GM21360 (cell line): ENCODE measurements at regions not wholly inside any gene's neighbourhood (a gene's known extent, or its start where the extent isn't known, plus 50 kb on each side); places are given as distances from the start of the nearest gene placed in this dataset.
A peak's percentile ranks its signal among the peaks of the same experiment; 100 is the strongest.
"Not testable (repeated sequence)": the region's sequence is repeated elsewhere in the genome, so short reads cannot be mapped to it uniquely, and the experiment has no call there.

Experiments
- ATAC-seq: cut with Tn5 transposase; IDR thresholded peaks from one replicate; pipeline ENCODE4 v1.9.1; 2021; ENCODE audit warnings: mild to moderate bottlenecking, moderate library complexity; ENCODE audit not compliant: unreplicated experiment

GRCh38 chr3:26114851-26115250 is 325.0 kb downstream of the OXSM start:
- no peak for ATAC-seq

GRCh38 chr3:26118165-26118564 is 328.3 kb downstream of the OXSM start:
- ATAC-seq: peak; percentile 79

DNA sequence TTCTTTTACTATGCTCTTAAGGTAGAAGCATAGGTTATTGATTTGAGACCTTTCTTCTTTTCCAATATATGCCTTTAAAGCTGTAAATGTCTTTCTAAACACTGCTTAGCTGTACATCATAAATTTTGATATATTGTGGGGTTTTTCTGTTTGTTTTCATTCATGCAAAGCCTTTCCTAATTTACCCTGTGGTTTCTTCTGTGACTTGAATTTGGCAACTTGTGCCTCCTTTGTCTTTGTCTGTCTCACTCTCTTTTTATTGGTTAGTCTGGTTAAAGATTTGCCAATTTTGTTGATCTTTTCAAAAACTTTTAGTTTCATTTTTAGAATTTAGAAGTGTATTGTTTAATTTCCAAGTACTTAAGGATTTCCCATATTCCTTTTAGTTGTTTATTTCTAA is 343.1 kb downstream of the OXSM start:
- no peak for ATAC-seq

DNA sequence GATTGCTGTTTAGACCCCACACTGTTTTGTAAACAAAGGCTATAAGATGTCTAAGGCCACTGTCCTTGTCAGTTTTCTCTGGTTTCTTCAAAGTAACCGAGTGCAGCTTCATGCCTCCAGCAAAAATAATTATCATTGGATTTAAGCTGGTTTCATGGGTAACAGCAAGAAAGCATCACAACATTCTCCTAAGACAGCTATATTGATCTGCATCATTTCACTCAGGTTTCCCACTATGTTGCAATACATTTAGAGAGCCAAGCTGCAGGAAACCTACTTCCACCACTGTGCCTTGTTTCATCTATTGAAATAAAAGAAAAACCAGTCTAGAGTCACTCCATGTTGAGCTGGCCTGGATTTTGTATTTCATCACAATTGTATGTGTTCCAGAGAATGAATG is 351.4 kb downstream of the OXSM start:
- ATAC-seq: no peak

DNA sequence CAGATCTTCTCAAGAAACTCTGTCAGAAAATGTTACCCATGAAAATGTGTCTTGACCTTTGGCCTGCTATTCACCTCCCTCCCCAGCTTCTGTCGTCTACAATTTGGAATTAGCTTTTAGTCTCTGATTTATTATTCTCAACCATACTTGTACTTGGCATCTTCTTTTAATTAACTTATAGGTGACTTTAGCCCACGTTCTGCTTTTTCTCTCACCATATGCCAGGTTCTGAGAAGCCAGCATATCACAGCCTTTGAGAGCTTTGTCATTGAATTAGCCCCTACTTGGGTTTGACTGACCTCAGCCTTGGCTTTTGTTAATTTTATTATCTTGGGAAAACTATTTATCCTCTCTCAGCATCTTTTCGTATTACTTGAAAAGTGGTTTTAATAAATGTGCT is 355.9 kb downstream of the OXSM start:
- ATAC-seq: no peak

DNA sequence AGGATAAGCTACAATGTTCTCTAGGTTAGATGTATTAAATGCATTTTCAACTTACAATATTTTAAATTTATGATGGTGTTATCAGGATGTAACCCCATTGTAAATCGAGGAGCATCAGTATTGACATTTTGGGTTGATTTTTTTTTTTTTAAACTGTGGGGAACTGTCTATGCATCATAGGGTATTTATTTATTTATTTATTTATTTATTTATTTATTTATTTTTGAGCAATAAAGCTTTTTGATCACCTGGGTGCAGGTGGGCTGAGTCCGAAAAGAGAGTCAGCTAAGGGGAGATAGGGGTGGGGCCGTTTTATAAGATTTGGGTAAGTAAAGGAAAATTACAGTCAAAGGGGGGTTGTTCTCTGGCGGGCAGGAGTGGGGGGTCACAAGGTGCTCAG is 367.5 kb downstream of the OXSM start:
- not testable (repeated sequence) for ATAC-seq

DNA sequence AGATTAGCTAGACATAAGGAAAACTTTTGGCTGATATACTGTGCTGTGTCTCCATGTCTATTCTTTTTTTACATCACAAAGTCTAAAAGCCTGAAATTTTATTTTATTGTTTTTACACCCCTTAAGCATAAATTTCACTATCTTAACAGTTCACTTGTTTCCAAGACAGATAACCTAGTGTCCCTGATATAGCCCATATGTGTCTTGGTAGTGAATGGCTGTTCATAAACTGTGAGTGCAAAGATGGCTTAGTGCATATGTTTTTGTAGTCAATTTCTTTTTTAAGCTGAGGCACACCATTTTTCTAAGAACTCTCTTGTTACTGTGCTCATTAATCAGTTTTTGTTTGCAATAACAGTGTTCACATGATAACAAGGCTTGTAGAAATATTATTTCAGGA is 381.1 kb downstream of the OXSM start:
- ATAC-seq: no peak

DNA sequence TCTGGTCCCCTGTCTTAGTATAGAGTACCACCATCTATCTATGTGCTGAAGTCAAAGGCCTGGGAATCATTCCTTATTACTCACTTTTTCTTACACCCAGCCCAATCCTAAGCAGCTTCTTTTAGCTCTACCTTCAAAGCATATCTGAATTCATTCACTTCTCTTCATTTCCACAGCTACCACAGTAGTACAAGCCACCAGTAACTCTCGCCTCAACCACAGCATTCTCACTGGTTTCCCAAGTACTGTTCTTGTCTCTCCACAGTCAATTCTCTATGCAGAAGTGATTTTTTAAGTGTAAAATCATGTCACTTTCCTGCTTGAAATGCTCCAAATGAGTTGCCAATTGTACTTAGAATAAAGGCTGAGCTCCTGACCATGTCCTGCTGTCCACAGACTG is 401.7 kb downstream of the OXSM start:
- no peak for ATAC-seq

DNA sequence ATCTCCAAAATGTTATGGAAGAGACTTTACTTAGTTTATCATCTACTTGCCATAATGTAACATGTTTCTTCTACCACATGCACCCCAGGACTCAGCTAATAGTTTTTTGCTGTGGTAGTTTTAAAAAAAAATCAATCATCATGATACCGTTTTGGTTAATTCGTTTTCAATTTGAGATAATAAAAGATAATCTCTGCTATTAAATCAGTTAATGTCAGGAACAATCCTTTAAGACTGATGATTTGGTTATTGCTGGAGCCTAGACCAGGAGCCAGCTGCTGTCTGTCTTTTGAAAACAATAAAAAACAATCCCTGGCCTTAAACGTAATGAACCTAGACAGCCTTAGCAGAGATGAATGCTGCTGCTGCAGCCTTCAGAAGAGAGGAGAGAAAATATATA is 403.7 kb downstream of the OXSM start:
- ATAC-seq: no peak

DNA sequence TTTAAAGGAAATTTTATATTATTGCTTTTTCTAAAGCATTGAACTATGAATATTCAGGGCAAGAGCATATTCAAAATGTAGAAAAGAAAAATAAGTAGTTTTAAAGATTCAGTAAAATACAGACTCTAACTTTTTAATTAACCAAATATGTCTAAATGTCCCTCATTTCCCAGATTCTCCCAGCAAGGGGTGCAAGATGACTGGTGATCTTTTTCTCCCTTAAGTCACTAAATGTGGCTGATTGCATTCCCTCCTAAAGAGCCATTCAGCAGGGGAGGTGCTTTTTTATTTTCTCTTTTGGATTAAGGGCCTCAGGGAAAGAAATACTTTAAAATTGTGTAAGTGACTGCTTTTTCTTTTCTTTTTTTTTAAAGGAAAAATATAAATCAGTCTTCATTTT is 406.9 kb downstream of the OXSM start:
- ATAC-seq: no peak

GRCh38 chr3:26198609-26199008 is 408.7 kb downstream of the OXSM start:
- ATAC-seq: no peak

GRCh38 chr3:26202169-26202568 is 412.3 kb downstream of the OXSM start:
- ATAC-seq: no peak

GRCh38 chr3:26205475-26205874 is 415.6 kb downstream of the OXSM start:
- ATAC-seq: no peak

DNA sequence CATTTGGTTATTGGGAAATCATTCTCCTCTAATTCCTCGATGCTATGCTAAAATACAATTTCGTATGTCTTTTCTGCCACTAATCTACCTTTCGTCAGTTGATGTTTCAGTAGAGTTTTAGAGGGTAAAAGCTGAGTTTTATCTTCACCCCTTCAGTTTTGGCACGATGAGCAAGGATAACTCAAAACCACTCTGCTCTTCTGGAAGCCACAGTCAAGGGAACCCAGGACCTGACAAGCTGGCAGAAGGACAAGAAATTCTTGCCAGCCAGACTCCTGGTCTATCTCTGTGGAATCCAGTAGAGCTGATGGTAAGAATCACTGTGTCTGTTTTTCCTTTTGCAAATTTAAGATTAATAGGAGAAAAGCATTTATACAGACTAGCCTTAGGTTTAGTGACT is 414.4 kb upstream of the LRRC3B start:
- no peak for ATAC-seq

- no peak for ATAC-seq
Observed at GRCh38 chr3:26229801-26230200, 392.8 kb upstream of the LRRC3B start.

GRCh38 chr3:26233374-26233773 is 389.2 kb upstream of the LRRC3B start:
- no peak for ATAC-seq

DNA sequence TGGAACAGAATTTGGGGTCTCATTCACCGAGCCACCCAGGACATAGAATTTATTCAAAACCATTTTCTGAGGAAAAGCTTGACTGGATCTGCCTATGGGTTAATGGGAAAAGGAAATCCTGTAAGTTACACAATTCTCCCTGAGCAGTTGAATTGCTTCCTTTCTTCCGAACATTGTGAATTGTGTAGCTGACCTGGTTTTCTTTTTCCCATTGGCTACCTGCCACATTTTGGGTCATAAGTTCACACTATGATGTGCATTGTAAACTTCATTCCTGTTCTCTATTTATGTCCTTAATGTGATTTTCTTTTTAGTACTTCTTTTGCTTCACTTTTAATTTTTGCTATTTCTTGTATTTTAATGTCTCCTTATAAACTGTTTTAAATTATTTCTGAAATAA is 386.0 kb upstream of the LRRC3B start:
- ATAC-seq: no peak

DNA sequence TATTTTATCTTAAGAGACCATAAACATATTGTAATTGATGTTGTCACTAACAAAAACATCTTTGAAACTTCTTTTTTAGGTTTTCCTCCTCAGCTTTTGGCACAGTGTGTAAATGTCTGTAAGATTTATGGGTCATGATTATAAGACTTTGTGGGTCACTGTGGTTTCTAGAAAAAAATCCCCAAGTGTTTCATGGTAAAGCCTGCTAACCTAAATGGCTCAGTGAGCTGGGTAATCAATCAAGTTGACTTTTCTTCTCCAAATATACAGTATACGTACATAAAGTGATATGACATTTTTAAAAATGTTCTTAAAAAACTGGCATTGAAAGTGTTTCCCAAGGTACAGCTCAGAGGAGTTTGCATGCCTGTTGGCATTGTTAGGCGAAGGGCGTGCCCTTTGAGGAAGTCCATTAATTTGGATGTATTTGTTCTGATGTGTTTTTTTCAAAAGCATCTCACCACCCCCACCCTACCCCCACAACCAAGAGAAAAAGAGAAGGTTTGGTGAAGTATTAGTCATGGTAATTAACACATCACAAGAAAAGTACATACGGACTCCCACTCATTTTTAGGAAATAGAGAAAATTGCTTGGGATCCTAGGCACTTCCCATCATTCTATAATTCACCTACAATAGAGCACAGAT is 385.4 kb upstream of the LRRC3B start:
- ATAC-seq: no peak

DNA sequence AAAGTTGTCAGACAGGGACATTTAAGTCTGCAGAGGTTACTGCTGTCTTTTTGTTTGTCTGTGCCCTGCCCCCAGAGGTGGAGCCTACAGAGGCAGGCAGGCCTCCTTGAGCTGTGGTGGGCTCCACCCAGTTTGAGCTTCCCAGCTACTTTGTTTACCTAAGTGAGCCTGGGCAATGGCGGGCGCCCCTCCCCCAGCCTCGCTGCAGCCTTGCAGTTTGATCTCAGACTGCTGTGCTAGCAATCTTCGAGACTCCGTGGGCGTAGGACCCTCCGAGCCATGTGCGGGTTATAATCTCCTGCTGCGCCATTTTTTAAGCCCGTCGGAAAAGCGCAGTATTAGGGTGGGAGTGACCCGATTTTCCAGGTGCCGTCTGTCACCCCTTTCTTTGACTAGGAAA is 378.0 kb upstream of the LRRC3B start:
- ATAC-seq: not testable (repeated sequence)

- ATAC-seq: no peak
Observed at GRCh38 chr3:26245236-26245635, 377.3 kb upstream of the LRRC3B start.

DNA sequence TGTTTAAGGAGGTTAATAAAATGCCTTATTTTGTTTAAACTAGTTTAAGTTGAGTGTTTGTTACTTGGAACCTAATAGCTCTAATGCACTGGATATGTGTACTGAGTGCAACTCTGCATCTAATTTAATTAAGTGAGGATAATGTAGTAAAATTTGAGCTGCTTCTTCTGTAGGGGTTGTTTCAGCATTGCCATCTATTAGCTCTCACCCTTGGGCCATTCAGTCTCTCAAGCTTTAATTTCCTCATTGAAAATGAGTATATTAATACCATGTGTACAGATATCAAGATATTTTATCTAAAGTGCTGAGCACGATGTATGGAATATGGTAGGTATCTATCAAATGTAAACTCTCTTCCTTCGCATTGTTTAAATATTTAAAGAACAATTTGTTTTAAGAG is 375.7 kb upstream of the LRRC3B start:
- ATAC-seq: no peak

DNA sequence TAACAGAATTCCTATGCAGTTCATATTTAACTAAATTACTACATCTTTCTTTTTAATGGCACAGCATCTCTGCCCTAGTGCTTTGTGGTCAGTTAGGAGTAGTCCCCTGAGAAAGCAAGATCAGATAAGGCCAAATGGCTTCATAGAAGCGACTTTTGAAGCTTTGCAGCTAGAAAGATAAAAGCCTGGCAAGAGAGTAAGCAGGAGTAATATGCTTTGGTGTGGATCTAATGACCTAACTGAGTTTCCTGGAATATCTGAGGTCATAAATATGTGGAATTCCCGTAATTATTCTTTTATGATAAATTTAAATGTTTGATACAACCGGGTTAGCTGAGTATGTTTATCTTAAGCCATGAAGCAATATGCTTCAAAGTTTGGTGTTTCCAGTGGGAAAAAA is 374.9 kb upstream of the LRRC3B start:
- ATAC-seq: no peak

DNA sequence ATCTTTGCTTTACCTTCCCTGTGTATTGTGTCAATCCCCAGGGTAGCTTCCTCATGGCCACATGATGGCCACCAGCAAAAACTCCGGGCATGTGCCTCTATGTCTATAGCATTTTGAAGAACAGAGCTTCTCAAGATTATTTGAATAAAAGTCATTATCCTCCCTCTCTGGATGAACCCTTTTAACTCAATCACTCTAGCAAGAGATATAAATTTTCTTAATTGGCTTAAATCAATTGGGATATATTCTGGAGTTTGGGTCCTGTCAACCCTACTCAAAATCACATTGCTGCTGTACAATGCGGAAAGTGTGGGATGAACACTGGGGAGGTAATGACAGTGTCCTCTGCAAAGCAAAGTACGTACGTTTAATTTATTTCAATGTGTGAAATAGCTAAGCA is 370.6 kb upstream of the LRRC3B start:
- ATAC-seq: no peak

- ATAC-seq: no peak
Observed at GRCh38 chr3:26256224-26256623, 366.3 kb upstream of the LRRC3B start.
